A549 (cell line): ENCODE measurements at regions not wholly inside any gene's neighbourhood (a gene's known extent, or its start where the extent isn't known, plus 50 kb on each side); places are given as distances from the start of the nearest gene placed in this dataset.

Experiments
- CEBPB ChIP-seq, 2 experiments: fragments of >200 bp in 1 of 2; sonication (Bioruptor Twin) in 1 of 2; formaldehyde crosslinking in 1 of 2; IDR thresholded peaks; 2 replicates each; pipeline ENCODE4 v1.6.1; 2012 to 2016
- CTCF ChIP-seq: fragments of >200 bp; sonication (Bioruptor Twin); formaldehyde crosslinking; IDR thresholded peaks from 3 replicates; pipeline ENCODE4 v1.5.1; 2016
- EP300 ChIP-seq, 2 experiments: fragments of >200 bp; sonication (Bioruptor Twin); formaldehyde crosslinking; IDR thresholded peaks; 2 replicates in 1 of 2; 3 replicates in 1 of 2; pipeline ENCODE4 v1.6.1; 2016 to 2017
- MAFK ChIP-seq: fragments of 450-650 bp; IDR thresholded peaks from 2 replicates; pipeline ENCODE4 v1.6.1; 2014; ENCODE audit not compliant: partially characterized antibody
- MYC ChIP-seq: IDR thresholded peaks from 2 replicates; pipeline ENCODE4 v1.6.1; 2012; ENCODE audit warnings: mild to moderate bottlenecking, inconsistent platforms, low read length, improper control_type of control experiment, borderline replicate concordance
- POLR2A ChIP-seq: IDR thresholded peaks from 2 replicates; pipeline ENCODE4 v1.6.1; 2012; ENCODE audit warnings: mild to moderate bottlenecking, low read length
- RAD21 ChIP-seq, 2 experiments: fragments of >200 bp in 1 of 2; sonication (Bioruptor Twin) in 1 of 2; formaldehyde crosslinking in 1 of 2; IDR thresholded peaks in 1 of 2; conservative IDR thresholded peaks in 1 of 2; 2 replicates in 1 of 2; 3 replicates in 1 of 2; pipeline ENCODE4 v1.6.1; 2012 to 2018; ENCODE audit warnings: inconsistent platforms in 1 of 2
- REST ChIP-seq: fragments of 200-600 bp; sonication (generic); IDR thresholded peaks from 2 replicates; pipeline ENCODE4 v1.6.1; 2016; ENCODE audit warnings: antibody characterized with exemption, mild to moderate bottlenecking, moderate library complexity
- SMC3 ChIP-seq: fragments of >200 bp; sonication (Bioruptor Twin); formaldehyde crosslinking; IDR thresholded peaks from 3 replicates; pipeline ENCODE4 v1.6.1; 2018; ENCODE audit warnings: inconsistent platforms
- ZC3H11A ChIP-seq: fragments of 450-650 bp; IDR thresholded peaks from 2 replicates; pipeline ENCODE4 v1.6.1; 2014; ENCODE audit warnings: antibody characterized with exemption, mild to moderate bottlenecking

- no peak for TF ChIP-seq REST
- TF ChIP-seq MAFK: no peak
- no peak for TF ChIP-seq POLR2A
- TF ChIP-seq CTCF: no peak
- no peak for TF ChIP-seq RAD21 (conservative IDR thresholded peaks at IDR 0.05 in 1 of 2, IDR thresholded peaks at IDR 0.05 in 1 of 2)
- TF ChIP-seq MYC: no peak
- no peak for TF ChIP-seq SMC3
- TF ChIP-seq CEBPB (IDR thresholded peaks at IDR 0.05): no peak
- no peak for TF ChIP-seq ZC3H11A
- no peak for TF ChIP-seq EP300 (IDR thresholded peaks at IDR 0.05)
Observed at GRCh38 chr4:57193209-57193810, 83.1 kb upstream of the IGFBP7 start.
